NCI-H2107 treated with DMSO at 0.1 percent for 48 hours (cell line): ENCODE measurements at regions not wholly inside any gene's neighbourhood (a gene's known extent, or its start where the extent isn't known, plus 50 kb on each side); places are given as distances from the start of the nearest gene placed in this dataset.

ENCODE experiments used
- DNase-seq: peaks from one replicate; lab custom pipeline; 2025; ENCODE audit not compliant: unreplicated experiment; lab: John Stamatoyannopoulos, UW

- no peak for DNase-seq
These were observed 180.4 kb downstream of the SPATA18 start for GRCh38 chr4:52231526-52231925.

DNA sequence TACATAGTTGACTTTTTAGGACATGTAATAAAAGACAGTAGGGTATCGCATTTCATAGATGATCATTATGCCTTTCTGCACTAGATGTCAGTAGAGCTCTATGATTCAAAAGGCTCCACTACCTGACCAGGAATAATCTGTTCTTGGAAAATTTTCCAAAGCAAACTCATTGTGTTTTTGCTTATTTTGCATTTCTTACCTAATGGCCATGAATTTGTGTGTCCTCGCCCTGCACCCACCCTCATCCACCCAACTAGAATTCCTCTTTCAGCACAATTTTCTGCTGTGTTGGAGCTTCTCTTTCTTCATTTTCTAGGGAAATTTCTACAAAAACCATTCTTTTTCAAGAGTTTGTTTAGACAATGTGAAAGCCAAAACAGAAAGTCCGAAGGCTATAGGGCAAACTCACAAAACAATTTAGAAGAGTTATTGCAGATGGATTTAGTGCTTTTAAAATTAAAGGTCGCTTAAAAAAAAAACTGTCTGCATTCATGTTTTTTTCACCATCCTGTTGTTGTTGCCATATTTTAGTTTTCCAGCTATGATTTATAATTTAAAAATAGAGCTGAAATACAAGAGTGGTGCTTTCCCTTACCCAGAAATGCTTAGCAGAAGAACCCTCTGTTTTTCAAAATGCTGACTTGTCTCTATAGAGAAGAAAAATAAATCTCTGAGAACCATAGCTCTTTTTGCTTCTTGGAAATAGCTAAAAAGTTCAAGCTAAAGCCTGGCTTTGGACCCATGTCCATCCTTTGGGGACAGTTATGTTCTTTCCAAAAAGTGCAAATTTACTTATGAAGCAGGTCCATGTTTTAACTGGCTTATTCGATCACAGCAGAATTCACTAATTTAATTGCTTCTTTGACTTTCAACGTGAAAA, 183.7 kb downstream of the SPATA18 start:
- DNase-seq = peak; percentile 5

GRCh38 chr4:52235552-52236201, 184.6 kb downstream of the SPATA18 start:
- DNase-seq = no peak

- DNase-seq = no peak
These were observed 190.8 kb downstream of the SPATA18 start for GRCh38 chr4:52241916-52242315.

DNA sequence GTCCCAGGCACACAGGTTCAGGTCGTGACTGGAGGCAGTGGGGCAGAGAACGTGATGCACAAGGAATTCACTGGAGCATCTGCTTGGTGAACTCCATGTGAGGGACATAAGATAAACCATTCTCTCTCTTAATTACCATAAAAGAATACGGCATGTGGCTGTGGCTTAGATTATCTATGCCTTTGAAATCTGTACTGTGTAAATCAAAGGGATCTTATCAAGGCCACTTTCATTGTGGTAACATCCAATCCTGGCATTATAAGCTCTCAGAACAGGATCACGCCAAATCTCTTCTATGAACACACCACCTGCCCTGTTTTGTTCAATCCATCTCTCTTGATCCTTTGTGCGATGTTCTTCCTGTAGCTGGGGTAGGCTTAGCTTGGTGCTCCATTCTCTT, 192.3 kb downstream of the SPATA18 start:
- no peak for DNase-seq

DNA sequence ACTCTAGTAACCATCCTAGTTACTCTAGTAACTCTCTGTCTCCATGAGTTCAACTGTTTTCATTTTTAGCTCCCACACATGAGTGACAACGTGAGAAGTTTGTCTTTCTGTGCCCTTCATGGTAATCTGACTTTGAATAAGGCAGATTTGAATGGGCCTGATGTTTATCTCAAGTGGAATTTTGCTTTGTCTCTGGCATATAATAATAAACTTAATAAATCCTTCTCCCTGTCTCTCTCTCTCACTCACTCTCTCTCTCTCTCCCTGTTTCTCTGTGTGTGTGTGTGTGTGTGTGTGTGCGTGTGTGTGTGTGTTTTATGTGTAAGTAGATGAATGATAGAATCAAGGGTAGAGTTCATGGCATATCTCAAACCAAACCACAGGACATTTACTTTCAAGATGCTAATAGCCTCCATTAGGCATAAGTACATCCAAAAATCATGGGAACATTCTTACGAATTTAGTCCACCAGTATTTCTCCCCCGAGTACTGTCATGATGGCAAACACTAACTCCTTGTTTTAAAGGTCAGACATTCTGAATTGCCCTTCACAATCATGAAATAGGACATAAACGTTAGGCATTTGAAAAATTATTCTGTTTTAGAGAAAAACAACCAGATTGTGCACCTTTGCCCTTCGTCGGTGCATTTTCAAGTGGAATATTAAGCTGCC, 193.1 kb downstream of the SPATA18 start:
- DNase-seq = no peak

DNA sequence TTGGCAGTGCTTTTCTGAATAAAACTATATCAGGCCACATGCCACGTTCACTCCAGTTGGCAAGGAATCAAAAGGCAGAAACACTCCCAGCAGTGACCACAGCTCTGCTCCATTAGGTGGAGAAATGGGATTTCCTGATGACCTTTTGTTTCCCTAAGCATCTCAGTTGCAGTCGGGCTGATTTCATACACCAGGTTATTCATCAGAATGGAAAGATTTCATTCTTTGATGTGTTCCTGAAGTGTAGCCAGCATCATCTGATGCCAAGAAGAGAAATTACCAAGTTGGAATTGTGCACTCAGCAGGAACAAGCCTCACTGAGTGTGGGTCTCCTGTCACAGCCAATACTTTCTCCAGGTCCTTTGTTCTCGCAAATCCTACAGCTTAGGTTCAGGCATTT, 193.7 kb downstream of the SPATA18 start:
- no peak for DNase-seq

GRCh38 chr4:52246827-52247226, 195.7 kb downstream of the SPATA18 start:
- no peak for DNase-seq

DNA sequence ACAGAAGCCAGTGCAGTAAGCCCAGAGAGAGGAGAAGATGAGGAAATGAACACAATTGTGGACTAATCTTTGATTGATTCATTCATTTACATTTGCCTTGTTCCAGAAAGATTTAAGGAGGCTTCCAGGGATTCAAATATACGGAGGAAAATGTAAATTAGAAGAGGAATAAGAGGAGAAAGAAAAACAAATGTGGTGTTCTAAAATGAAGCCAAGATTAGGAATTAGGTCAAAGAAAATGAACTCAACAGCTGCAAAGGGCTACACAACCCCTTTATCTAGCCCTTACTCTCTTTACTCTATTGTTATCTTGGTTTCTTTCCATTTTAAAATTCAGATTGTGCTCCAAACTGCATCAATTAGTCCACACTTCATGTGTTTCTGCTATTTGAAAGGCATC, 196.8 kb downstream of the SPATA18 start:
- DNase-seq = no peak

- DNase-seq = no peak
These were observed 197.7 kb downstream of the SPATA18 start for GRCh38 chr4:52248820-52249219.

GRCh38 chr4:52249581-52249980, 198.5 kb downstream of the SPATA18 start:
- no peak for DNase-seq

GRCh38 chr4:52250154-52250553, 199.1 kb downstream of the SPATA18 start:
- DNase-seq = peak; percentile 36

GRCh38 chr4:52251864-52252263, 200.8 kb downstream of the SPATA18 start:
- DNase-seq = no peak

GRCh38 chr4:52253025-52253424, 201.9 kb downstream of the SPATA18 start:
- no peak for DNase-seq

DNA sequence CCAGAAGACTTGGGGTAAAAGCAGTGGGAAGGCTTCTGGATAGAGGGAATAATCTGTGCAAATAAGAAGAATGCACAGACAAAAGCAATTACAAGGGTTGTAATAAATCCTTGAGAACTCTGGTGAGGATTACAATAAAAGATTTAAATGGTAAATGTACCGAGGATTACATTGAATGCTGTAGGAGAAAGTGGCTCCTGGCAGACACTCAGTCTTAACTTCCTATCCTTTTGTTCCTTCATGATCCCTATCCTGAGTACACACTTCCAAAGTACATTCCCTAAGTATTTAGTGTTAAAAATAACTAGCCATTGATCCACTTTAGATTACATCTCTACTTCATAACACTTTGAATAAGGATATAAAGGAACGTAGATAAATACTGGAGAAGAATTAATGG, 205.4 kb downstream of the SPATA18 start:
- no peak for DNase-seq

- no peak for DNase-seq
These were observed 208.9 kb downstream of the SPATA18 start for GRCh38 chr4:52259978-52260377.

DNA sequence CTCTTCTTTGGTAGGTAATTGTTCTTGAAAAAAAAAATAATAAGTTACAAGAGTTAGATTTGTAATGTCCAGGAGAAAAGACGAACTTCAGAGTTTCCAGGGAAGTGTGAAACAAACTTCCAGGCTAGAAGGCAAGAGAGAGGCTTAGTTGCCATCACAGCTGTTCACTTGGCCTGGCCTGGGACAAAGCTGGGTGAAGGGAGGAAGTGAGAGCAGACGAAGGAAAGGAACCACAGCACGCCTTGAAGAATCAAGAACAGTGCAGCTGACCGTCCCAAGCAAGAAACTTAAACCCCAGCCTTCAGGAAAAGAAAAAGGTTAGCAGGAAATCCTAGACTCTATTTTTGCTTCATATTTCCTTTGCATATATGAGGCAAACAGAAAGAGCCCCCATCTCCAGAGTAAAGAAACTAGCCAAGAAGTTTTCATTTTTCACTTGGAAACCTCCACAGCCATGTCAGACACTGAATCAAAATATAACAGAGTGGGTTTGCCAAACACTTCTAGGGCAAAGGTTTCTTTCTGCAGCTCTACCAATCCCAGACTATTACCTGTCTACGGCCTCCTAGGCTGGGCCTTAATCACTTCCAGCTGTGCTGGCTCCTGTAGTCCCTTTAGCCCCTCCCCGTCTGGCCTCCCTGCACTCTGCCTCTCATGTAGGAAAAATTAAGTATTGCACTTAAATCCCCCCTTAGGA, 209.6 kb downstream of the SPATA18 start:
- no peak for DNase-seq

DNA sequence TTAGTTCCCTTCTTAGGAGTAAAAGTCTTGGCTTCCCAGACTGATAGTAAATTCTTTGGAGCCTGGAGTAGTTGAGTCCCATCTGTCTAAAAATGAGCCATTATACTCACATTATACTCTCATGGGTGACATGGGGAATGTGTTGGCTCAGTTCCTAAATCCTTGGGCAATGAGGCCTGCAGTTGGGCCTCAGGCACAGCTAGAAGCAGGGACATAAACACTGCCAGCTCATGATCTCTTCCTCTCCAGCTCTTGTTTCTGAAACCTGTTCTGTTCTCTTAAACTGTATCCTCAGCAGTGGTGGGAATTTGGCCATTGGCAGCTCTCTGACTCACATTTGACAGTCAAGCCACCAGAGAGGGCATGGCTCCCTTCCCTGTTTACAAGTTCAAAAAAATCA, 212.5 kb downstream of the SPATA18 start:
- DNase-seq = no peak

DNA sequence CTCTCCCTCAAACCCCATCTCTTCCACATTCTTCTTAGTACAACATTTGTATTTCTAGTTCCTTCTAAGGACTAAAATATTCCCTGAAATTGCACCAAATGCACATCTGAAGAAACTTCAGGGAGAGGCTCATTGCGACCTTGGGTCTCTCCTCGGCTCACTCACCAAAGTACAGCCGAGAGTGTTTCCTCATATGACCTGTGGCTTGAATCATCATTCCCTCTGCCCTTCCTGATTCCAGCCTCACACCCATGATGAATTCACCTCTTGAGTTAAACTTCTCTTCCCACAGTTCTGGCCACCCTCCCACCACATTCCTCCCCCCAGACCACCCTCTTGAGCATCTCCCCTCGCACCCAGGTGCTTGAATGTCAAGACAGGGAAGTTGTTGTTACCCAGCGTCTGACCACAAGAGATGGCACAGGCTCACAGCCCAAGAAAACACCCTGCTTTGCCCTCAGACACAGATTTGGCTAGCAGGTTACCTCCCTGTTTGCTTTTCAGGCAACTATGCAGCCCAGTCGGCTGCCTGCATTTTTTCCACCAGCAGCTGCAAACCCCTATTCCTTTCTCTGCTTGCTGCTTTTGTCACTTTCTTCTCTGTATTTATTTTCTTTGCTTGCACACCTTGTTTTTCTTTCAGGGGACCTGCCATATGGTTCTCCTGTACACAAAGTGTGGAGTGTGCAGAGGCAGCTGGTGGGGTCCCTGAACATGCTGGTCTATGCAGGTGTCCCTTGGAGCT, 214.8 kb downstream of the SPATA18 start:
- DNase-seq = no peak

GRCh38 chr4:52266537-52267137, 215.5 kb downstream of the SPATA18 start:
- DNase-seq = no peak
